Kidney (tissue), 13 donors: ENCODE measurements at regions not wholly inside any gene's neighbourhood (a gene's known extent, or its start where the extent isn't known, plus 50 kb on each side); places are given as distances from the start of the nearest gene placed in this dataset.

Experiments
- DNase-seq, 5 donors: peaks; one replicate each; pipeline ENCODE4 v3.0.0-alpha.2; 2013 to 2020
- FAIRE-seq: peaks from 2 replicates; lab custom pipeline; 2012; peaks lifted over from hg19 to GRCh38; lab: Jason Lieb, UNC
- H3K27ac ChIP-seq, 2 donors: one replicate each; pipeline ENCODE4 v1.7.0; 2013; ENCODE audit warnings: low read depth in 2 of 2, low read length in 2 of 2, inconsistent platforms in 1 of 2
- H3K27me3 ChIP-seq: one replicate; pipeline ENCODE4 v1.7.1; 2013; ENCODE audit warnings: low read length, inconsistent platforms; ENCODE audit not compliant: control insufficient read depth, insufficient read depth
- H3K36me3 ChIP-seq, 3 donors: one replicate each; pipeline versions ENCODE4 v1.7.0 to v1.7.1; 2013; ENCODE audit warnings: low read length in 3 of 3, control low read depth in 1 of 3, inconsistent platforms in 1 of 3; ENCODE audit not compliant: insufficient read depth in 3 of 3, control insufficient read depth in 2 of 3
- H3K4me1 ChIP-seq, 3 donors: one replicate each; pipeline versions ENCODE4 v1.7.0 to v1.7.1; 2013; ENCODE audit warnings: low read length in 3 of 3, inconsistent platforms in 1 of 3, low read depth in 1 of 3; ENCODE audit not compliant: control insufficient read depth in 2 of 3, insufficient read depth in 2 of 3
- H3K4me3 ChIP-seq, 3 donors: one replicate each; pipeline versions ENCODE4 v1.7.0 to v1.8.1; 2013; ENCODE audit warnings: low read length in 3 of 3, control low read depth in 1 of 3, inconsistent platforms in 1 of 3
- H3K9ac ChIP-seq, 3 donors: one replicate each; pipeline versions ENCODE4 v1.7.0 to v1.7.1; 2013; ENCODE audit warnings: low read length in 3 of 3, control low read depth in 1 of 3, inconsistent platforms in 1 of 3
- H3K9me3 ChIP-seq, 3 donors: one replicate each; pipeline versions ENCODE4 v1.7.0 to v1.7.1; 2013; ENCODE audit warnings: low read length in 3 of 3, control low read depth in 1 of 3, inconsistent platforms in 1 of 3; ENCODE audit not compliant: control insufficient read depth in 2 of 3, insufficient read depth in 1 of 3
- intact Hi-C: fragments of 100-400 bp; cut with DNase I; formaldehyde crosslinking; loops from one replicate; pipeline ENCODE4 v1.11.1; 2022
- TF ChIP-seq, protein P1 (sequence below): IDR thresholded peaks from 3 replicates; pipeline ENCODE4 v1.5.1; 2012; ENCODE audit warnings: mild to moderate bottlenecking, moderate library complexity, borderline replicate concordance; ENCODE audit not compliant: insufficient read depth; ENCODE audit errors: extremely low read depth
- donor health status: control.
- donor health status: control.
- donor health status: control.
- donor health status: control.
- donor health status: control.
- donor health status: DM: yes; HTN: yes; CAD: no.
- donor health status: Normal renal cell carcinoma (clear cell type).

DNA sequence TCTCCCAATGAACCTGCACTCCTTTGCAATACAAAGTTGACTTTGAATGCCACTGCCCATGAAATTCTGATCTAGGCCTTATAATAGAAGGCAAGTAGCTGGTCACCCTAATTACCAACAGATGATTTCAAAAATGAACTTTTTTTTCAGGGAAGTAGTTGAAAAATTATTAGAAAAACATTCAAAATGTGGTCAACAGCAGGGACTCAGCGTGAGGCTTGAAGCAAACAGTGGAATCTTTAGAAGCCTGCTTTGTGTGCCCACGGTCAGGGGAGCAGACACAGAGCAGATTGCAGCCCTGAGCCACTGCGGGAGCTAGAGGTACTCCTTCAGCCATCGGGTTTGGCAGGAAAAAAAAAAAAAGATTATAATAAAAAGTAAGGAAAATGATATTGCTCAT lies 87.1 kb upstream of the HEY2 start:
- intact Hi-C loops = no loop called here
- Histone ChIP-seq H3K4me1 (no peaks in the 10 kb centered on the region), H3K36me3 (no peaks in the 10 kb centered on the region), H3K27me3 (no peaks in the 10 kb centered on the region), H3K9me3 (no peaks in the 10 kb centered on the region), H3K4me3 (no peak overlapping the region), H3K27ac (no peak overlapping the region), H3K9ac (no peak overlapping the region)
- FAIRE-seq (no peak), DNase-seq (no peak)
- TF ChIP-seq, protein P1, sequence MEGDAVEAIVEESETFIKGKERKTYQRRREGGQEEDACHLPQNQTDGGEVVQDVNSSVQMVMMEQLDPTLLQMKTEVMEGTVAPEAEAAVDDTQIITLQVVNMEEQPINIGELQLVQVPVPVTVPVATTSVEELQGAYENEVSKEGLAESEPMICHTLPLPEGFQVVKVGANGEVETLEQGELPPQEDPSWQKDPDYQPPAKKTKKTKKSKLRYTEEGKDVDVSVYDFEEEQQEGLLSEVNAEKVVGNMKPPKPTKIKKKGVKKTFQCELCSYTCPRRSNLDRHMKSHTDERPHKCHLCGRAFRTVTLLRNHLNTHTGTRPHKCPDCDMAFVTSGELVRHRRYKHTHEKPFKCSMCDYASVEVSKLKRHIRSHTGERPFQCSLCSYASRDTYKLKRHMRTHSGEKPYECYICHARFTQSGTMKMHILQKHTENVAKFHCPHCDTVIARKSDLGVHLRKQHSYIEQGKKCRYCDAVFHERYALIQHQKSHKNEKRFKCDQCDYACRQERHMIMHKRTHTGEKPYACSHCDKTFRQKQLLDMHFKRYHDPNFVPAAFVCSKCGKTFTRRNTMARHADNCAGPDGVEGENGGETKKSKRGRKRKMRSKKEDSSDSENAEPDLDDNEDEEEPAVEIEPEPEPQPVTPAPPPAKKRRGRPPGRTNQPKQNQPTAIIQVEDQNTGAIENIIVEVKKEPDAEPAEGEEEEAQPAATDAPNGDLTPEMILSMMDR = no peak

DNA sequence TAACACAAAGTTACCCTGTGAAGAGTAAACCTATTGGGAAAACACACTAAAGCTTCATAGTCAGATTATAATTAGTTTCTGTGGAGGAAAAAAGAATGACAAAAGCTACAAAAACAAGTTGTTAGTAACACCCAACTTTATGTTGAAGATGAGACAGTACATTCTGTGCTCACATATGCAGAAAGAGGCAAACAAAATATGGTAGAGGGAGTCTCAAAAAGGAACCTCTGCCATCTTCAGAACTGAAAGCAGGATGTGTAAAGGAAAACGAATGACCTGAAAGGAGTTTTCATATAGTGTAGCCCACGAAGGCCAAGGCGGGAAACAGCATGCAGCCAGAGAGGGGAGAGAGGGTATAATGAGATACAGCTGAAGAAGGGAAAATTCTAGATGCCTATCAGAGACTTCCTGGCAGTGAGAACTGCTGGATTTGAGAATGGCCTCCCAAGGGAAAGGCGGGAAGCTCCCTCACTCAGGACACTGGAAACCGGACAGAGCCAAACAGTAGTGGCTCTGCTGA lies 84.1 kb upstream of the HEY2 start:
- intact Hi-C loops = no loop called here
- TF ChIP-seq, protein P1 = no peak
- H3K36me3 ChIP-seq = no peaks in the 10 kb centered on the region
- H3K9me3 ChIP-seq = no peaks in the 10 kb centered on the region
- H3K4me3 ChIP-seq = no peak overlapping the region
- FAIRE-seq (no peak), DNase-seq (no peak)
- H3K9ac ChIP-seq = no peak overlapping the region
- no peaks in the 10 kb centered on the region for H3K4me1 ChIP-seq
- H3K27ac ChIP-seq = no peak overlapping the region
- no peaks in the 10 kb centered on the region for H3K27me3 ChIP-seq

DNA sequence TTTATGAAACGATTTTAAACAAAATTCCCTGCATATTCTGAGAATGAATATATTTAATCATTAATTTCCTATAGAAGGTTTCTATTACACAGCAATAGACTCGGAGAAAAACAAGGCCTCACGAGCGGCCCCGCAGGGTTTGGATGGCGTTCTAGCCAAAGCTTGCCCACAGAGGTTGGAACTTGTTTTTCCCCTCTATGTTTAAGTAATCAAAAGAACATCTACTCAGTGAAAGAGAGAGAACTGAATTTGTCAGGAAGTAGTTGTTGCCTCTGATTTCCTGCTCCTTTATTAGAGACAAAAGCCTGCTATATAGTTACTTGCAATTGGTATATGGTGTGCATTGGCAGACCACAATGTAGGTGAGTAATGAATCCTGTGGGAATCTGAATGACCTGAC lies 82.1 kb upstream of the HEY2 start:
- FAIRE-seq (no peak), DNase-seq (no peak)
- Histone ChIP-seq H3K27ac (no peak overlapping the region), H3K27me3 (no peaks in the 10 kb centered on the region), H3K4me1 (no peaks in the 10 kb centered on the region), H3K9me3 (no peaks in the 10 kb centered on the region), H3K36me3 (no peaks in the 10 kb centered on the region), H3K9ac (no peak overlapping the region), H3K4me3 (no peak overlapping the region)
- TF ChIP-seq, protein P1 = no peak
- intact Hi-C loops = no loop called here

DNA sequence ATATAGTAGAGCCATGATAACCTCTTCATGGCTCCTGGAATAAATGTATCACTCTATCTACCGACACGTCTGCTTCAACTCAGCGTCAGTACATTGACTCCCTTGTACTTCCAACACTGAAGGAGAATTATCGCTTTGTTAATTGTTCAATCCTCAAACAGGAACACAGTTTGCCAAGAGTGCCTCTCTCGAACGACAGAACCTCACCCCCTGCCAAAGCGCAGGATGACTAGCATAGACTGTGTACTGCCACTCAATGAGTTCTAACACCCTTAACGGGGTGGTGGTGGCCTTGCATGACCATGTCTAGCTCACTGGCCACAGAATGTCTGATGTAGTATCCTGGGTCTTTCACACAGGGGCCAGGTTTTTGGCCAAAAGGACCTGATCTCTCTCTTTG lies 81.4 kb upstream of the HEY2 start:
- DNase-seq (no peak), FAIRE-seq (no peak)
- Histone ChIP-seq H3K9me3 (no peaks in the 10 kb centered on the region), H3K4me3 (no peak overlapping the region), H3K36me3 (no peaks in the 10 kb centered on the region), H3K9ac (no peak overlapping the region), H3K4me1 (no peaks in the 10 kb centered on the region), H3K27me3 (no peaks in the 10 kb centered on the region), H3K27ac (no peak overlapping the region)
- intact Hi-C loops = no loop called here
- TF ChIP-seq, protein P1 = no peak
